KMS-11 (cell line): ENCODE measurements at regions not wholly inside any gene's neighbourhood (a gene's known extent, or its start where the extent isn't known, plus 50 kb on each side); places are given as distances from the start of the nearest gene placed in this dataset.

Experiments
- H2AFZ ChIP-seq: fragments of 200-600 bp; sonication (generic); 2 replicates; pipeline ENCODE4 v1.6.1; 2016; ENCODE audit warnings: antibody characterized with exemption, mixed run types, low read depth
- H3K27ac ChIP-seq: fragments of 200-600 bp; sonication (generic); 2 replicates; pipeline ENCODE4 v1.6.1; 2016; ENCODE audit warnings: mild to moderate bottlenecking, mixed run types
- H3K27me3 ChIP-seq: fragments of 200-600 bp; sonication (generic); 2 replicates; pipeline ENCODE4 v1.6.1; 2017; ENCODE audit warnings: mild to moderate bottlenecking, low read depth, mixed run types, moderate library complexity; ENCODE audit not compliant: insufficient read depth
- H3K36me3 ChIP-seq: fragments of 200-600 bp; sonication (generic); 2 replicates; pipeline ENCODE4 v1.6.1; 2017; ENCODE audit warnings: mild to moderate bottlenecking, mixed run types; ENCODE audit not compliant: insufficient read depth
- H3K4me1 ChIP-seq: fragments of 200-600 bp; sonication (generic); 2 replicates; pipeline ENCODE4 v1.6.1; 2016; ENCODE audit warnings: mild to moderate bottlenecking, low read depth, mixed run types; ENCODE audit not compliant: poor library complexity, severe bottlenecking
- H3K4me2 ChIP-seq: fragments of 200-600 bp; sonication (generic); 2 replicates; pipeline ENCODE4 v1.7.0; 2016; ENCODE audit warnings: mild to moderate bottlenecking, mixed run types
- H3K4me3 ChIP-seq: fragments of 200-600 bp; sonication (generic); IDR thresholded peaks from 2 replicates; pipeline ENCODE4 v1.6.1; 2017; ENCODE audit warnings: low read depth, low read length, mixed read lengths; ENCODE audit not compliant: insufficient read depth
- H3K79me2 ChIP-seq: fragments of 200-600 bp; sonication (generic); 2 replicates; pipeline ENCODE4 v1.6.1; 2016; ENCODE audit warnings: low read depth, mixed run types; ENCODE audit not compliant: insufficient read depth
- H3K9ac ChIP-seq: fragments of 200-600 bp; sonication (generic); 2 replicates; pipeline ENCODE4 v1.6.1; 2016; ENCODE audit warnings: mild to moderate bottlenecking, mixed run types
- H4K20me1 ChIP-seq: fragments of 200-600 bp; sonication (generic); 2 replicates; pipeline ENCODE4 v1.6.1; 2016; ENCODE audit warnings: mild to moderate bottlenecking, mixed run types; ENCODE audit not compliant: insufficient read depth
- TF ChIP-seq, protein P1 (sequence below): fragments of 200-600 bp; sonication (generic); conservative IDR thresholded peaks from 2 replicates; pipeline ENCODE4 v1.6.1; 2017; ENCODE audit warnings: low read depth, mild to moderate bottlenecking, antibody characterized with exemption, low read length, moderate library complexity, mixed read lengths

DNA sequence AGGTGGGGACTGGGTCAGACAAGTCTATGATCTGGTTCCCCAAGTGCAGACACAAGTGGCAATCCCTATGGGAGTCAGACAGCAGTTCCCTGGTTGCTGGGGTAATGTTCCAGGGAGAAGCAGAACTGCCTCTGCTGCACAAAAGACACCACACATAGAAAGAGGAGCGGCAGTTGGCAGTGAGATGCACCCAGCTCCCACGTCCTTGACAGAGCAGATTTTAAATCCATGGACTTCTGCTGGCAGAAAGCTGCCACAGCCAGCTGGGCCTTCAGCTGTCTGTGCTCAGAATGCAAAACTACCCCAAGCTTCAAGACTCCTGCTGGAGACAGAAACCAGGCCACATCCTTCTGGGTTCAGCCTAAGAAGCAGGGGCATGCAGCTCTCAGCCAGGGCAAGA is 147.2 kb downstream of the ETAA1 start:
- Histone ChIP-seq H3K4me2 (no peak overlapping the region), H3K79me2 (no peaks in the 10 kb centered on the region), H3K27ac (no peak overlapping the region), H3K27me3 (no peaks in the 10 kb centered on the region), H3K4me1 (no peaks in the 10 kb centered on the region), H3K4me3 (no peak overlapping the region), H3K9ac (no peak overlapping the region), H3K36me3 (no peaks in the 10 kb centered on the region), H4K20me1 (no peaks in the 10 kb centered on the region), H2AFZ (no peak overlapping the region)
- TF ChIP-seq, protein P1, sequence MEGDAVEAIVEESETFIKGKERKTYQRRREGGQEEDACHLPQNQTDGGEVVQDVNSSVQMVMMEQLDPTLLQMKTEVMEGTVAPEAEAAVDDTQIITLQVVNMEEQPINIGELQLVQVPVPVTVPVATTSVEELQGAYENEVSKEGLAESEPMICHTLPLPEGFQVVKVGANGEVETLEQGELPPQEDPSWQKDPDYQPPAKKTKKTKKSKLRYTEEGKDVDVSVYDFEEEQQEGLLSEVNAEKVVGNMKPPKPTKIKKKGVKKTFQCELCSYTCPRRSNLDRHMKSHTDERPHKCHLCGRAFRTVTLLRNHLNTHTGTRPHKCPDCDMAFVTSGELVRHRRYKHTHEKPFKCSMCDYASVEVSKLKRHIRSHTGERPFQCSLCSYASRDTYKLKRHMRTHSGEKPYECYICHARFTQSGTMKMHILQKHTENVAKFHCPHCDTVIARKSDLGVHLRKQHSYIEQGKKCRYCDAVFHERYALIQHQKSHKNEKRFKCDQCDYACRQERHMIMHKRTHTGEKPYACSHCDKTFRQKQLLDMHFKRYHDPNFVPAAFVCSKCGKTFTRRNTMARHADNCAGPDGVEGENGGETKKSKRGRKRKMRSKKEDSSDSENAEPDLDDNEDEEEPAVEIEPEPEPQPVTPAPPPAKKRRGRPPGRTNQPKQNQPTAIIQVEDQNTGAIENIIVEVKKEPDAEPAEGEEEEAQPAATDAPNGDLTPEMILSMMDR, result no peak

- Histone ChIP-seq H3K4me1 (no peaks in the 10 kb centered on the region), H4K20me1 (no peaks in the 10 kb centered on the region), H3K27ac (no peak overlapping the region), H3K36me3 (no peaks in the 10 kb centered on the region), H3K4me2 (no peak overlapping the region), H3K27me3 (no peaks in the 10 kb centered on the region), H2AFZ (no peak overlapping the region), H3K4me3 (no peak overlapping the region), H3K9ac (no peak overlapping the region), H3K79me2 (no peaks in the 10 kb centered on the region)
- TF ChIP-seq, protein P1, result no peak
These were observed 151.4 kb downstream of the ETAA1 start for GRCh38 chr2:67548317-67549201.

DNA sequence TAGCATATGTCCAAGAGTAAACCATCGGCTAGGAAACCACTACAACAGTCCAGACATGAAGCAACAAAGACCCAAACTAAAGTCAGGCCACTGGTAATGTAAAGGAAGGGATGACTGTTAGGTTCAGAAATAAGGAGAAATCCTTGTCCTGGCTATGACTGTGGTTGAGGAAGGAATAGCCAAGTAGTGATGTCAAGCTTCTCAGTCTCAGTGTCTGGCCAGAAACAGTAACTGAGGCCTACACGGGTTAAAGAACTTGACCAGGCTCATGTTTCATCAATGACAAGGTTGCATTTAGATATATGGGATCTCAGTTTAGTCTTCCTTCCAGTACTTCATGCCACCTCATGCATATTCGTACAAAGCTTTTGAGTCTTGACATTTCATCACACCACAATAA is 162.0 kb downstream of the ETAA1 start:
- TF ChIP-seq, protein P1, result no peak
- H3K27ac ChIP-seq, result no peak overlapping the region

DNA sequence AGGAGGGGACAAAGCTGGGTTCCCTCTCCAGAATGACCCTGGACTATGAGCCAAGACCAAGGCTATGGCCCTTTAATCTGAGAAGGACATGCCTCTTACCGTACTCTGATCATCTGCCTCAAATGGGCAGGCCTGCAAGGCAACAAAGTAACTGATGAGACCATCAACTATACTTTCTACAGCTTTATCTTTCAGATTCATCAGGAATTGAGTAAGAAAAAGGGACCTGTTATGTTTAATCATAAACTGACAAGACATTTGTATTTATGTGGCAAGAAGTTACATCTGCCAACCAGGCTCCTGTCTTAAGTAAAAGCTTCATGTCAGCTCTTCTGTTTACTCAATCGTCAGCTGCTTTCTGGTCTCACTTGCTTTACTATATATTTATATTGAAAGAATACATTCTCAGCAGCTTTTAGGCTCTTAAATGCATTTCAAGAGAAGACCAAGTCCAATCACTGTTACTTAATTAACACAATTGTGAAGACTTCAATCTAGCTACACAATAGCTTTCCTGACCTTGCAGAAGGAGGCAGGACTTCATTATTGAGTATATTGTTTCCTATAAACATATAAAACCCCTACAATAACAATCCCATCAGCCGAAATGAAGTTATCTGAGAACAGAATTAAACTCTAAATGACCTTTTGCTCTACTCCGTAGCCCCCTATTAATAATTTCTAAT is 163.8 kb downstream of the ETAA1 start:
- H3K4me3 ChIP-seq, result no peak overlapping the region
- no peaks in the 10 kb centered on the region for H3K36me3 ChIP-seq
- H3K27ac ChIP-seq, result no peak overlapping the region
- TF ChIP-seq, protein P1, result no peak
- no peak overlapping the region for H2AFZ ChIP-seq
- H3K4me1 ChIP-seq, result peaks cover 10% of the 10 kb centered on the region
- H3K79me2 ChIP-seq, result no peaks in the 10 kb centered on the region
- no peaks in the 10 kb centered on the region for H3K27me3 ChIP-seq
- H4K20me1 ChIP-seq, result no peaks in the 10 kb centered on the region
- H3K4me2 ChIP-seq, result no peak overlapping the region
- H3K9ac ChIP-seq, result no peak overlapping the region

More for the DNA sequence above, 162.0 kb downstream of the ETAA1 start:
- Histone ChIP-seq H3K9ac (no peak overlapping the region), H3K27me3 (no peaks in the 10 kb centered on the region), H2AFZ (no peak overlapping the region), H3K4me3 (no peak overlapping the region), H3K79me2 (no peaks in the 10 kb centered on the region), H3K4me1 (no peaks in the 10 kb centered on the region), H4K20me1 (no peaks in the 10 kb centered on the region), H3K36me3 (no peaks in the 10 kb centered on the region), H3K4me2 (no peak overlapping the region)
